Fibroblast of skin of abdomen (primary cell): ENCODE measurements at regions not wholly inside any gene's neighbourhood (a gene's known extent, or its start where the extent isn't known, plus 50 kb on each side); places are given as distances from the start of the nearest gene placed in this dataset.
A peak's percentile ranks its signal among the peaks of the same experiment; 100 is the strongest.
"Not testable (repeated sequence)": the region's sequence is repeated elsewhere in the genome, so short reads cannot be mapped to it uniquely, and the experiment has no call there.

Experiments
- DNase-seq: peaks from one replicate; pipeline ENCODE4 v3.0.0-alpha.2; 2013

DNA sequence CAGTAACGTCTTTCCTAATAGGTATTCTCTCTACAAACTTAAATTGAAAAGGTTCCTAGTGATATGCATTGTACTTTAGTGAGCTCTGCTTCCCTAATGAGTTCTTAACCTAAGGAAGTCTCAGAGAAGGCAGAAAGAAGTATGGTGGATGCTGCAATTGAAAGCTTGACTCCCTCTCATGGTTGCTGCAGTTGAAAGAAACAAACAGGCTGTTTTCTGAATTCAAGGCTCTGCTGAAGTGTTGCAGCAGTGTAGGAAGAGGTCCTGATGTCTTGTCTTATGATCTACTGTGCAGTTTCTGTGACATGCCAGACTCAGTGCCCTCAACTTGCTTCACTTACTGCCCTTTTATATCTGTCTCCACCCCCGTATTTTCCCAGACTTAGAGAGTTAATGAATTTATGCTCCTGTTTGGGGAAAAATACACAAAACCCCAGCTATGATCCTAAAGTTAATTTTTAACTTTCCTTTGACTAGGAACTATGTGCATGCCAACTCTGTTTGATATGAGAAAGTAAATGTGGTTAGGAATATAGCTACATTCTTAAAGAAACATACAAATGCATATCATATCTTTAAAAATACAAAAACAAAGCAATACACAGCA is 655.3 kb upstream of the FAM98A start:
- DNase-seq: no peak

DNA sequence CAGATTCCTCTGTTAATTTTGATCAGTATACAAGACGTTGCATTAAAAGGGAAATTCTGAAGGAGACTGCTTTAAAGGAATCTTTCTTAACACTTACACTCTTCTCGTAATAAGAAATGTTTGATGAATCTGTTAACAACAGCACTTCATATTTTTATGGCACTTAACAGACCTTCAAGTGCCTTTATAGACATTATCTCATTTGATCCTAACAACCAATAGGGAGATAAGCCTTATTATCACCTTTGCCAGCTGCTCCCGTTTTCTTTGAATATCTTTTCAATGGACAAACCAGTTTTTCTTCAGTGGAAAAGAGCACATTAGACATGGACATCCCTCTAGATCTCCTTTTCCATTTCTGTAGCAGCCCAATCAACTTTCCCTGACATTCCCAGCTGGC is 653.0 kb upstream of the FAM98A start:
- DNase-seq: no peak

DNA sequence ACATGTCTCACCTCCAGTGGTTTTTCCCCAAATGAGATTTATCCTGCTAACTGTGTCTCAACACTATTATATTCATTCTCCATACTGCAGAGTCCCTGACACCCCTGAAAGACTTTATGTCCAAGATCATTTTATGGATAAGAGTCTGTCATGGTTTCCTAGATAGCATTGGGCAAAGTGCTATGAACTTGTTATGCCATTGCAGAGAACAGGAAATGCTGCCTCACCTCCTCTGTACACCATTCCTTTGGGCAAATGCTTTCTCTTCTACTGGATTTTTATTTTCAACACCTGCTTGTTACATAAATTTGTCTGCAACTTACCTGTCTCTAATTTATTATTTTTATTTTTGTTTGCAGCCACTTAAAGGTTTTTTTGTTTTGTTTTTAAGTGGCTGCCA is 652.5 kb upstream of the FAM98A start:
- DNase-seq: no peak

DNA sequence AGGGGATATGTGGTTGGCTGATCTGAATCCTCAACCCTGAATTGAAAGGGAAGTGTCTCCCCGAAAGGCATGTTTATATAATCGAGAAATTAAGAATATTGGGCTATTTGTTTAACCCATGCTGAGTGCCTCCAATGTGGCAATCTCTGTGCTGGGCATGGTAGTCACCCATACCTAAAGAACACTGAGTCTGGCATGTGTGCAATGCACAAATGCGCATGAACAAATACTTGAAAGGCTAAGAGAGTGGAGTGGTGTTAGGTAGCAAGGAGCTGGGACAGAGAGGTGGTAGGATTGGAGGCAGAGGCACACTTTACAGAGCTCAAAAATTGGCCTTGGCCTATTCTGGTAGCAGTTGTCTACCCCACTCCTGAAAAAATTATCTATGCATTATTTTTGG is 645.1 kb upstream of the FAM98A start:
- DNase-seq: no peak

DNA sequence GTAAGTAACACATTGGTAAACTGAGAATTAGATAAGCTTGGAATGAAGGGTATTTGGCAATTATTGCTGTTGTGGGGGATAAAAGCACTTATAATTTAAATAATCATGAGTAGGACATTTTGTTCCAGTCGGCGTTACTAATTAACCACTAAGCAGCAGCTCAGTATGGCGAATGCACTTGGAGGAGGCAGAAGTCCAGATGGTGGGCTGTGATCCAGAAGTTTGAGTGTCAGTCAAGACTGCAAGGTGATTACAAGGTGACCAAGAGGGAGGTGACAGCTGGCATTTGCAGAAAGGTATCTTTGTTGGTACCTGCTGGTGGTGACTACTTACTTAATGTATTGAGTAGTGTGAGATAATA is 643.6 kb upstream of the FAM98A start:
- DNase-seq: no peak

DNA sequence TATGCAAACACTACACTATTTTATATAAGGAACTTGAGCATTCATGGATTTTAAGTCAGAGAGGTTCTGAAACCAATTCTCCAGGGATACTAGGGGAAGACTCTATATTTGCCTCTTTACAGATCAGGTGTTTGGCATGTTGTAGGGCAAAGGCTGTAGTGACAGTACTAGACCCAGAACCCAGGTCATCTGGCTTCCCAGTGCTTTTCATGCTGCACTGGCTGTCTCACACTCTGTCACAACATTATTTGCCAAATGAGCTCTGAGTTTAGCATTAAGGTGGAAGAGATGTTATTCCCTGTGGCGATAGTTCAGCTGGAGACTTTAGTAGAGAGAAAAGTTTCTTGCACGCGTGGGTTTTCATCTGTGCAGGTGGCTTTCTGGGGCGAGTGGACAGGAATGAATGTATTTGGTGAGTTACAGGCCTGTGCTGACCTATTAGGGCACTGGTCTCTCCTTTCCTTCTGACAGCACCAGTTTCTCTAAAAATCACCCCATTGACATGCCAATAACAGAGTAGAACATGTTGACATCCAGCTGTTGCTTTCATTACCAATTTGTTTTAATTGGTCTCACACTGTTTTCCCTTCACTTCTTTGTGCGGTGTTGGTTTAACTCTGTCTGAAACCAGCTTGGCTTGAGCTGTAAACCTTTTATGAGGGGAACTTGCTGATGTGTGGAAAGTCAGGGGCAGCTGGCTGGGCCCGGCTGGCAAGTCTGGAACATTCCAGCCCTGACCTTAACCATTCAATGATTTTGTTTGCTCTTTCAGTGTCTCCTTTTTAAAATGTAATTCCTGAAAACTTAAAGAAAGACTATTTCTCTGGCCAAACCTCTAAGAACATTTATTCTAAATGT is 643.0 kb upstream of the FAM98A start:
- DNase-seq: no peak

DNA sequence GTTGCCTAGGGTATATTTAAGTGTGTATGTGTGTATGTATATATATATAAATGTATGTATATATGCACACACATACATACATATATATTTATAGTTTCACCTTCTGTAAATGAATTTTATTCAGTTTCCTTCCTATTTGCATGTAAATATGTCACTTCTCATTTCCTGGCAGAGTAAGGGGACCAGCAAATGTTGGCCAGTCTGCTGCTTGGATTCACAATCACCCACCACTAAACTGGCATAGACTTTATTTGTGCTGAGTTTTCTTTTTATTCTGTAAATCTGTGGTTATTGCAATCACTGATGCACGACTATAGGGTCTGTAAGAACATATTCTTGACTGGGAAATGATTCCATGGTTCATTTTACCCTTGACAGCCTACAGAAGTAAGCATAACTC is 640.4 kb upstream of the FAM98A start:
- DNase-seq: no peak

DNA sequence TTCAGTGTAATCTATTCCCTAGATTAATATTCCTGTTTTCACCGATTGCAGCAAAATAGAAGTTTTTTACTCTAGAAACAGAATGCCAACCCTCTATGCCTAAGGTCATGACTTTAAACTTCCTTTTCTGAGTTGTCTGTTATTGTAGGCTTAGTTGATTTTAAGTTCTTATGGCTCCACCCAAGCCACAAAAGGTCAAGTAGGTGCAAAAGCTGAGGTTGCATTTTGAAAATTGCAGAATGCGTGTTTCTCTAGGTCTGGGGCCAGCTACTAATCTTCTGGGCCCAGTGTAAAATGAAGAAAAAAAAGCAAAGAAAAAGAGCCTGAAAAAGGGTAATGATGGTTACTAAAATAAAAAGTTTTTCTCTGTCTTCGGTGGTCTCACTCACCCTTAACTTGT is 635.7 kb upstream of the FAM98A start:
- DNase-seq: no peak

DNA sequence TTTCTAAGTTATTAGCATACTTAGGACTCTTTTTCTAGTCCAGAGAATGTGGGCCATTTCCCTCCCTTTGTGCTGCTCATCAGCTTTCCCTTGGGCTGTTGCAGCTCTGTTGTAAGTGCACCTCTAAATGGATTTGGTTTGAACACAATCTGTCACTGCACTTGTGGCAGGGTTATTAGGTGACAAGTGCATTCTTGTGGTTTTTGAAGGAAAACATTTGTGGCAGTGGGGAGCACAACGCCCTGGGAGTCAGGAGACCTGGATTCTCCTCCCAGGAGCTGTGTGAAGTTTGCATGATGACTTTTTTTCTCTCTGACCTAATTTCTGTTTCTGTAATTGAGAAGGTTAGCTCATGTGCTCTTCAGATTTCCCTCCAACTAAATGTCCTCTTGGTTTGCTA is 630.9 kb upstream of the FAM98A start:
- no peak for DNase-seq

DNA sequence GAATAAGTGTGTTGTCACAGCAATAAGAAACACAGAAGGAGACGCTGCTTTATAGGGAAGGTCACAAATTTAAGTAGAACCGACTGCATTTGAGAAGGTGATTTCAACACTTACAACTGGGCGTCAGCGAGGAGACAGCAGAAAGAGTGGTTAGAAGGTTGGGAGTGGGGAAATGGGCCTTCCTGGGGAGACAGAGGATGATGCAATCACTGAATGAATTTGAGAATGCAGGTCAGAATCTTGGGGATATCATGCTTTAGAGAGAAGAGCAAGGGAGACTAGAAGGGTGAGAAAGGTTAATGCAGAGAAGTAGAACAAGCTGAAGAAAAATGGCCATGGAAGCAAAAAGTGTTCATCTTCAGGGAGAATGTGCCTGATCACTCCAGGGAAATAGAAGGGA is 616.1 kb upstream of the FAM98A start:
- no peak for DNase-seq

DNA sequence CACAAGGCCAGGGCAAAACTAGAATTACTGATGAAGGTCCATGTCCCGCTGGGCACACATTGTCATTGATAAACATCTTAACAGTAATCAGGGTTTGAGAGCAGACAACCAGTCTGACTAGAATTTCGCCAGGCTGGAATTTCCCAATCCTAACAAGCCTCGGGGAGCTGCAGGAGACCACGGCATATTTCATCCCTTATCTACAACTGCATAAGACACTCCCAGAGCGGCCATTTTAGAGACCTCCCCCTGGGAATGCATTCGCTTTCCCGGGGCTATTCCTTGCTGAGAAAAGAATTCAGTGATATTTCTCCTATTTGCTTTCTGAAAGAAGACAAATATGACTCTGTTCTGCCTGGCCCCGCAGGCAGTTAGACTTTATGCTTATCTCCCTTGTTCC is 611.3 kb upstream of the FAM98A start:
- not testable (repeated sequence) for DNase-seq

DNA sequence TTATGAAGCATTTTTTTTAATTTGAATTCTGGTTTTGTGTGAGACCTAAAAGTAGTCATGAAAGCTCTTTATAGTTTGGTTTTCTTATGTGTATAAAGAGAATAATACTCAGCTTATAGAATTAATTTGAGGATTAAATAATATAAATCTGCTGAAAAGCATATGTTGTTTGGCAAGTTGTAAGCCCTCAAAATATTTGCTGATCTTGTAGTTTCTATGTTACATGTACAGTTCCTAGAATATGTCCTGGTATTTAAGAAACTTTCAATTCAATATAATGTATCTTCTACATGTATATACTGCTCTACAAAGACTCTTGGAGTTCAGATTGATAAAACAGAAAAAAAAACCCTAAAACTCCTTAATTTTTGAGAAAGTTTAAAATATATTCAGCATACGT is 605.5 kb upstream of the FAM98A start:
- DNase-seq: no peak

DNA sequence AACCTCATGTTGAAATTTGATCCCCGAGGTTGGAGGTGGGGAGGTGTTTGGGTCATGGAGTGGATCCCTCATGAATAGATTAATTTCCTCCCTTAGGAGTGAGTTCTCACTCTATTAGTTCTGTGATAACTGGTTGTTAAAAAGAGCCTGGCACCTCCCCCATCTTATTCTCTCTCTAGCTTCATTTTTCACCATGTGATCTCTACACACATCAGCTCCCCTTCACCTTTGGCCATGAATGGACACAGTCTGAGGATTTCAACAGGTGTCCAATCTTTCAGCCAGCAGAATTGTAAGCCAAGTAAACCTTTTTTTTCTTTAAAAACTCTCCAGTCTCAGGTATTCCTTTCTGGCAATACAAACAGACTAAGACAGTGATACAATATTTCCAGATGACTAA is 602.0 kb upstream of the FAM98A start:
- DNase-seq: no peak

DNA sequence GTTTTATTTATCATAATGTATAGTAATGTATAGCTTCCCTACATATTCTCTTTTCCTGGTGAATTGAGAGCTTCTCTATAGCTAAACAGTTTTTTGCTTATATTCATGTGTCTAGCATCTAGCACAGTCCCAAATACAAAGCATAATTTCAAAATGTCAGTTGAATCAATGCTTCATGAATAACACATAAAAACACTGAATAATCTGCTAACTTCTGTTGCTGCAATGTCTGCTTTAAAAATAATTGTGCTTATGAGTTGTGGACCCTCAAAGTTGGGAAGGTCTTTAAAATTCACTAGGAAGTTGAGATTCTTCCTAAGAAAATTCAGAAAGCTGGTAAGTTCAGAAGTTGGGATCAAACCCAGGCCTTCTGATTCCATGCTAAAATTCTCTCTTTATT is 600.9 kb upstream of the FAM98A start:
- no peak for DNase-seq

DNA sequence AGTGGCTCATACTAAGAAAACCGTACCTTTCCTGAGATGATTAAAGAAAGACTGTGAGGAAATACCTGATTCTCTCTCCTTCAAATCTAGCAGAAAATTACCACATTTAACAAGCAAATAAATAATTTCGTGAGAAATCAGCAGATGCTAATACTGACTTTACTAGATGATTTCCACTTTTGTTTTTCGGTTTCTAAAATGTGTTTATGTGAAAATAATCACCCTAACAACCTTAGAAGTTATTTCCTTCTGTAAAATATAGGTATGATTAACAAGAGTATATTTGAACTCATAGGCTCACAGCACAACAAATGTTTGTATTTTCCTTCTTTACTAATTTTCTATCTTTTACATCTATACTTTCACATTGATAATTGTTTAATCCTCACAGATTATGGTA is 594.1 kb upstream of the FAM98A start:
- DNase-seq: no peak

DNA sequence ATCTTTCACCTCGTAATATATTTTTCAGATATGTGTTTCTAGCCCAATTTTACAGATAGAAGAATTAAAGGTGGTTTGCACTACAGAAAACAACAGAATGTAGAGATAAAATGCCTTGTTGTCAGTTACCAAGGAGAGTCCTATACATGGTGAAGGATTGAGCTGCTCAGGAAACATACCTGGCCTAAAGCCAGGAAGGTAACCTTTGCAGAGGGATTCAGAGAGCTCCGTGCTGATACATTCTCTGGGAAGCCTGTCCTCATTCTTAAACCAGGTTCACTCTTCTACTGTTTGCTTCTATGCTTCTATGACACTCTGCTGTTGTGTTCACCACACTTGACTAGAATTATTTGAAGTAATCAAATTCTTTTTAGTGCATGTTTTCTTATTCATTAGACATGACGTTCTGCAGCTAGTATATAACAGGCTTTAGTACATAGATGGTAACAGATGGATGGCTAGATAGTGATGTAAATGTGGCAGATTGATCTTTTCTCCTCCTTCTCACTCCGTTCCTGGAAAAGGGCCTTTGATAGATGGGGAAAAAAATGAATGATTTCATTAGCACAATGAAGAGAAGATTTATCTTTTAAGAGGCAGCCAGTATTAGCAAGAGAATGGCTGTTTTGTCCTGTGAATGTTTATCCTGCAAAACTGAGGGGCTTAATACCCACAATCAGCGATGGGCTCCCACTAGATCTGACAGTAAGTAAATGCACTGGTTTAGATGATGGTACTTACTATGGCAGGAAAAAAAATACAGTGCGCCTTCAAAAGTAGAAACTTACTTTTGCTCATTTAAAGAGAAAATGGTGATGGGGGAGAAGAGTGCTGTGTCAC is 589.6 kb upstream of the FAM98A start:
- DNase-seq: no peak

DNA sequence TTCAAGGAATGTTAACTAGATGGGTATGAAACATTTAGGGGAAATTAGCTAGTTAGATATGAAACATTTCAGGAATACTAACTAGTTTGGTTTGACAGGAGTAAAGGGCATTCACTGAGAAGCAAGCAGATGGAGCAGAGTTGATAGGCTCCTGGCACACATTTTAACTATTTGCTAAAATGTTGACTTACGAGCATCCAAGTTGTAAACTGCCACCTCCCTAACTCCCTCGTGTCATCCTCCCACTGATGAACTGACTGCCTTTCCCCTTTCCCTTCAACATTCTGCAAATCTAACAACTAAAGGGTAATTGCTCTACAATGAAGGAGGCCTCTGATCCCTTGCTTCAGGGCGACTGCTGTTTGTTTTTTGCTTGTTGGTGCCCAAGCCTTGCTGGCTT is 580.4 kb upstream of the FAM98A start:
- DNase-seq: no peak

DNA sequence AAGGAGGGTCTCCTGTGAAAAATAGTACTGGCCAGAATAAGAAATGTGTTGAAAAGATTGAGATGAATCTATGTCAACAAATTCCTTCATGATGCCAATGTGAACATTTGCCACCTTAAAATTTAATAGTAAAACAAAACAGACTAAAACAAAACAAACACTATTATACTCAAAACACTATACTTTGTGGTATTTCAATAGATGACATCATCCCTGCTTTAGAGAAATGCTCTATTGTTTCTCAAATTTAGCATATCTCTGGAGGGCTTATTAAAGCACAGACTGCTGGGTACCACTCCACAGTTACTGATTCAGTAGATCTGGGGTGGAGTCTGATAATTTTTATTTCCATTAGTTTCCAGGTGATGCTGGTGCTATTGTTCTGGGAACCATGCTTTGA is 579.4 kb upstream of the FAM98A start:
- no peak for DNase-seq

DNA sequence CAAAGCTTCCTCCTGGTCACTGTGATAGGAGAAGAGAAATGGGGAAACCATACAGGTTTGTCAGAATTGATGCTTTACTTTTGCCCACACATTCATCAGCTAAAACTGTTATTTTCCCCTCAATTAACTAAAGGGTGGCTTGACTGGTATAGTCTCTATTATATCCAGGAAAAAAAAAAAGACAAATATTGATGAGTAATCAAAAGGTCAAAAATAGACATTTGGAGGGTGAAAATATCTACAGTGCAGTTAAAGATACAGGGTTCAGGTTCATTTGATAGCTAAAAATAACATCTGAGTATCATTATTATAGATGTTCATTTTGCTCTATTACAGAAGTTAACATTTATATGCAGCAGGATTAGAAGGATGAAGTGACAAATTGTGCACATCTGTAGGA is 577.6 kb upstream of the FAM98A start:
- no peak for DNase-seq

DNA sequence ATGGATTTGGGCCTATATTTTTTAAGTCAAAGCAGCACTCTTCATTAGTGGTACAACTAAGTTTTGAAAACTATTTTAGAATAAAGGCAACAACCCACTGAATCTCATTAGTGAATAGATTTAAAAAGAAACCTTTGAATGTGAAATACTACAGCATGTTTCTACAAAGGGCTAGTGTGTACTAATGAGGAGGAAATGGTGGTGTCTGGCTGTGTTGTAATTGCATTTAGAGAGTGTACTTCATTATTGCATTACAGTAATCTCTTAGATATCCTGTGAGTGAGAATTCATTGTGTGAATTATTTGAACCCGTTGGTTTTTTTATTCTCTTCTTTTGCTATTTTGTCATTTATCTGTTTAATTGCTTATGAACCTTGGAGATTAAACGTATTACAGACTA is 575.4 kb upstream of the FAM98A start:
- no peak for DNase-seq

DNA sequence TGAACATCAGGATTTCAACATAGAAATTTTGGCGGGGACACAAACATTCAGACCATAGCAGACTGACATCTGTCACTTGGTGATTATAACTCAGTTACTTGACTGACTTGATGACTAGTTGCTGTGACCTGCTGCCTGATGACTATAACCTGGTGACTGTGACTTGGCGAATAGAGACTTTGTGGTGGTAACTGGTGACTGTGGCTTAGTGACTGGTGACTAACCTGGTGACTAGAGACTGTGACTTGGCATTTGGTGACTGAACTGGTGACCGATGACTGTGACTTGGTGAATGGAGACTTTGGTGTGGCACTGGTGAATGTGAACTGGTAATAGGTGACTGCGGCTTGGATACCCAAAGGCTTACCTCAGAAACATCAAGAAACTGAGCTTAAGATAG is 563.1 kb upstream of the FAM98A start:
- no peak for DNase-seq

DNA sequence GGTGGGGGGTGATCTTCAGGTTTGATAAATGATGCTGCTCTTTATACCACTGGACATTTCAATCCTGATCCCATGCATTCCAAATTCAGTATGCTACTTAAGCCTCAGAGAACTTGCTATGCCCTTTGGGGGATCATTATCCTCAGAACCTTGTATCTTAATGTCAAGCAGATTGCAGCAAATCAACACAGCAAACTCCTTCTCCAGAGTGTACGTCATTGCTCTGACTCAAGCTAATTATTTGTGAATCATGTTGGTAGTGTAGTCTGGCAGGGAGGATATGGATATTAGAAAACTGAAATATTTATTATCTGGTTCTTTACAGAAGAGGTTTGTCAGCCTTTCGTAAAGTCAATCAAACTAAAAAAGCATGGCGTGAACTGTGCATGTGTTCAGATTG is 562.5 kb upstream of the FAM98A start:
- DNase-seq: peak; percentile 2

DNA sequence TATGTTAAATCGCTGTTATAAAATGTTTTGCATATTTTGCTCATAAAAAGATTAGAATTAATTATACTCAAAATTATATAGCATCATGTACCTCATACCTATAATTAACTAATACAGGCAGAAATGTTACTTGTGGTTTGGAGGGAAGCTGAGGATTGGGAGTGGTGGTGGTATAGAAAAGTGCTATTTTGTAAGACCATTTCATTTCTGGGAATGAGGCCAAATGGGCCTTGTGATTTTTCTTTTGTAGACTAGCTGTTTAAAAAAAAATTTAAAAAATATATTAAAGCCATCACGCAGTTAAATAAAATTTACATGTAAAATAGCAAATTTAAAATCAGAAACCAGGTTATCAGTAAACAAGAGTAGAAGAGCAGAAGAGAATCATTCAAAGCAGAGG is 560.8 kb upstream of the FAM98A start:
- no peak for DNase-seq

DNA sequence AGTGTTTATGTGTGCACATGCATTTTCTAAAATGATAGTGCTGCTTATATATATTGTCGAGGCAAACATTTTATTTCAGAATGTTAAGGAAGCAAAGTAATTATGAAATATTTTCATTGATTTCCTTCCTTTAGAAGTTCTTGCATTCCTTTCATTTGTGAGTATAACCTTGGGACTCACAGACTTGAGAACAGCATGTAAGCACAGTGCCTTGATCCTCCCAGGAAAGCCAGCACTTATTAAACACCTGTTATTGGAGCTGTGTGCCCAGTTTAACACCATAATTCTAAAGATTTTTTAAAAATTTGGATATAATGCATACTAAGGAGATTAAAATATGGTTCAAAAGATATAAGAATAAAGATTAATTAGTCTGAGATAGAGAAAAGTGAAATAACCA is 554.4 kb upstream of the FAM98A start:
- DNase-seq: no peak
